SK-N-SH (cell line): ENCODE measurements at regions not wholly inside any gene's neighbourhood (a gene's known extent, or its start where the extent isn't known, plus 50 kb on each side); places are given as distances from the start of the nearest gene placed in this dataset.

Experiments
- RAD21 ChIP-seq: IDR thresholded peaks from 2 replicates; pipeline ENCODE4 v1.6.1; 2012; ENCODE audit warnings: mild to moderate bottlenecking, low read length
- SMC3 ChIP-seq: IDR thresholded peaks from 2 replicates; pipeline ENCODE4 v1.6.1; 2012; ENCODE audit warnings: low read depth, low read length, improper control_type of control experiment
- TAF1 ChIP-seq: IDR thresholded peaks from 2 replicates; pipeline ENCODE4 v1.6.1; 2012; ENCODE audit warnings: low read depth, mild to moderate bottlenecking, low read length, moderate library complexity, borderline replicate concordance
- TF ChIP-seq, protein P1 (sequence below): fragments of 200-600 bp; sonication (generic); IDR thresholded peaks from 2 replicates; pipeline ENCODE4 v1.6.1; 2017; ENCODE audit warnings: antibody characterized with exemption, mild to moderate bottlenecking, moderate library complexity

DNA sequence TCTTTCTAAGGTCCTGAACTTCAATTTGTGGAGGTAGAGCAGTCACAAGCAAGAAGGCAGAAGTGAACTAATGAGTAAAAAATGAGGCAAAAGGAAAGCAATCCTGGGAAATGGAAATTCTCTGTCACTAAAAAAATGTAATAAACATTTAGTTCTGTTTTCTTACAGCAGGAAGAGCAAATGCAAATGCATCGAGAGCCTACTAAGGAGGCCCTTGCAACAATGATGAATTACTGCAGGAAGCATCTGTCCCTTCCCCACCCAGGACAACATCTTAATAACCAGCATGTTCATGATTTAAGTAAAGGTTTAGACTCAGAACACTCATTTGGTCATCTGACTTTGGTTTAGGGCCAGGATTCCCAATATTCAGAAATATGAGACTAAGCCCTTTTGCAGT is 341.4 kb upstream of the NOCT start:
- TF ChIP-seq TAF1 (no peak), RAD21 (no peak), SMC3 (no peak)
- TF ChIP-seq, protein P1, sequence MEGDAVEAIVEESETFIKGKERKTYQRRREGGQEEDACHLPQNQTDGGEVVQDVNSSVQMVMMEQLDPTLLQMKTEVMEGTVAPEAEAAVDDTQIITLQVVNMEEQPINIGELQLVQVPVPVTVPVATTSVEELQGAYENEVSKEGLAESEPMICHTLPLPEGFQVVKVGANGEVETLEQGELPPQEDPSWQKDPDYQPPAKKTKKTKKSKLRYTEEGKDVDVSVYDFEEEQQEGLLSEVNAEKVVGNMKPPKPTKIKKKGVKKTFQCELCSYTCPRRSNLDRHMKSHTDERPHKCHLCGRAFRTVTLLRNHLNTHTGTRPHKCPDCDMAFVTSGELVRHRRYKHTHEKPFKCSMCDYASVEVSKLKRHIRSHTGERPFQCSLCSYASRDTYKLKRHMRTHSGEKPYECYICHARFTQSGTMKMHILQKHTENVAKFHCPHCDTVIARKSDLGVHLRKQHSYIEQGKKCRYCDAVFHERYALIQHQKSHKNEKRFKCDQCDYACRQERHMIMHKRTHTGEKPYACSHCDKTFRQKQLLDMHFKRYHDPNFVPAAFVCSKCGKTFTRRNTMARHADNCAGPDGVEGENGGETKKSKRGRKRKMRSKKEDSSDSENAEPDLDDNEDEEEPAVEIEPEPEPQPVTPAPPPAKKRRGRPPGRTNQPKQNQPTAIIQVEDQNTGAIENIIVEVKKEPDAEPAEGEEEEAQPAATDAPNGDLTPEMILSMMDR, result no peak
